ENCODE measurements at regions not wholly inside any gene's neighbourhood (a gene's known extent, or its start where the extent isn't known, plus 50 kb on each side); places are given as distances from the start of the nearest gene placed in this dataset.

DNA sequence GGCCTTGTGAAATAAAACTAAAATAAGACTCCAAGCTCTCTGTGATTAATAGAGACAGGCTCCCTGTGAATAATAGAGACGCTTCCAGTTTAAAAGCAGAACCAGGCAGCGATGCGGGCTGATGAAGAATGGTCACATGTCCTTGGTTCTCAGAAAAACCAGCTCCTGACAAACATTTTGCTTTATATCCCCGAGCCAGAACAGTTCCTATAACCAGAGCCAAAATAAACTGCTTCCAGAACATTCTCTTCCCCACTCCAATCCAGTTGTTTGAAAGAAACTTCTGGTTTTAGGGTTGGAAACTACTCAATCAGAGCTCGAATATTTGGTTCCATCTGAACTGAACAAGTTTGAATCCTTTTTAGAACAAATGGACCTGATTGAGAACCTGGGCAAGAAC, 213.7 kb downstream of the TSN start:
- DNase-seq (ENCODE audit: low spot score) = no peak

- DNase-seq (ENCODE audit: low spot score) = no peak
Observed at GRCh38 chr2:121969766-121970639, 214.6 kb downstream of the TSN start.

- no peak for DNase-seq (ENCODE audit: low spot score)
Observed at GRCh38 chr2:121972203-121972602, 216.8 kb downstream of the TSN start.

DNA sequence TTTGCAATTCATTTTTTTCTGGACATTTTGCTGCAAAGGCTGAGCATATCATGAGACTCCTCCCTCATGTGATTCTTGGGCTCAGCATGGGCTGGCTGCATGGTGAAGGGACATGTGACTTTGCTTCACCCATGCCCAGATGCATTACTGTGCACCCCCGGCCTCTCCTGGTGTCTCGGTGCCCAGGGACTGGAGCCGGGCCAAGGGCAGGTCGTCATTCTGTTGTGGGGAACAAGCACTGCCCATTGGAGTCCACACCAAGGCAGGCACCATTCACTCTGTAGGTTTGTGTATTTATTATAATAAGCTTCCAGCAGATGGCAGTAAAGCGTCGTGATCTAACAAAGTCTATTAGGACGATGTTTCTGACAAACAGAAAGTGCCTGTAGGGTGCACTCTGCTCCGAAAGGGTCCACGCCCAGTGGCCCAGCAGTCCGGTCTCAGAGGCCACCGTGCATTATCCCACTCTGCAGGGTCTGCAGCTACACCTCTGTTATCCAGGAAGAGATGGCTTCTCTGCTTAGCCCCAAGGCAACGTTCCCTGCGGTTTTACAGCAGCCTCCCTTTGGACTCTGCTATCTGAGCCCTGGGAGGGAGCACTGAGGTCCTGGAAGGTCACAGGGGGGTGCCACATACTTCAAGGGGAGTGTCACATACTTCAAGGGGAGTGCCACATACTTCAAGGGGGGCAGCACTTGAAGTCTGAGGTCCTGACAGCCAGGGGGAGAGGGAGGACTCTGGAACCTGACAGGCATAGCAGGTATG, 219.6 kb downstream of the TSN start:
- peak; percentile 84 for DNase-seq (ENCODE audit: low spot score)

DNA sequence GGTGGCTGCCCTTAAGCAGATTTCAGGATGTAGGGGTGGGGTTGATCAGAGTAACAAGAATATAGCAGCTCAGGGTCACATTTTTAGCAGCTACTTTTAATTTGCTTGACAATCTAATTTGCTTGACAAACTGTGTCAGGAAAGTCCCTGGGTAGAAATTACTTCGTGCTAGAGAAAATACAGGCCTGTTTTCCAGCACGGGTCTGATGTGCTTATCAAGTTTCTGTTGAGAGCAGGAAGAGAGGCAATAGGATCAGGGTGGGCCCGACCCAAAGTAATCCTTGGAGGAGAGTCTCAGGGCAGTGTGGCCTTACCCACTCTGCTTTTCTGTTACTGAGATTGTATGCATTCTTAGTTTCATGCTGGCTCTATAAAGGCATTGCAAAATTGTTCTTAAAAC, 221.5 kb downstream of the TSN start:
- no peak for DNase-seq (ENCODE audit: low spot score)

DNA sequence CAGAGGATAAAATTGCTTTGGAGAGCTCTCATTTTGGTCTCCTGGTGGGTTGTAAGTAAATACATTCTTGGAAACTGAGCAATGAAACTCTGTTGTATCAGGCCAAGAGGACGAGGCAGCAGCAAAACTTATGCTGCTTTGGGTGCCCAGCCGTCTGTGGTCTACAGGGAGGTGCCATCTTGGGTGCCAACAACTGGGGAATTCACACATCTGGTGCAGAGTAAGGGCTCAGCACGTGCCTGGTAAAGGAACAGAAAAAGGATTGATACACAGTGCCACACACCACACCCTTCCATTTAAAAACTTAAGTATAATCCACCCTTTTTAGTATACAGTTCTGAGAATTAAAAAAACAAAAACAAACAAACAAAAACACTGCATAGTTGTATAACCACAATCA, 221.9 kb downstream of the TSN start:
- DNase-seq (ENCODE audit: low spot score) = no peak

GRCh38 chr2:121992700-121993099, 237.2 kb downstream of the TSN start:
- DNase-seq (ENCODE audit: low spot score) = no peak

DNA sequence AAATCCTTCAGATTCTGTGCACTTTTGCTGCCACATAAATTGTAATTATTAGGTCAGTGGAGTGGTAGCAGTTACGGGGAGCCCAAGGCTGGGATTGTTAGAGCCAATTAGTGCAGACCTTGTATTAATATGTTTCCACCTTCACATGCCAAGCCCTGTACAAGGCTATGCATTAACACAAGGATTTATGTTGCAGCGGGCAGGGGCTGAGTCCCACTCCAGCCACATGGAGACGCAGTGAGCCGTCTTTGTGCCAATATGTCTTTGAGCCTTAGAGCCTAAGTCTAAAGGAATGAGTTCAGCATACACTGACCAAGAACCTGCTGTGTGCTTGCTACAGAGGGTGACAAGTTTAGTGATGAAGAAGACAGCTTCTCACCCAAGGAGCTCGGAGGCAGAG, 238.2 kb downstream of the TSN start:
- DNase-seq (ENCODE audit: low spot score) = no peak

- no peak for DNase-seq (ENCODE audit: low spot score)
Observed at GRCh38 chr2:121994238-121995206, 239.1 kb downstream of the TSN start.

- DNase-seq (ENCODE audit: low spot score) = no peak
Observed at GRCh38 chr2:121998751-121999150, 243.3 kb downstream of the TSN start.

- DNase-seq (ENCODE audit: low spot score) = no peak
Observed at GRCh38 chr2:121999264-121999663, 243.8 kb downstream of the TSN start.

- DNase-seq (ENCODE audit: low spot score) = no peak
Observed at GRCh38 chr2:122000556-122001340, 245.3 kb downstream of the TSN start.

DNA sequence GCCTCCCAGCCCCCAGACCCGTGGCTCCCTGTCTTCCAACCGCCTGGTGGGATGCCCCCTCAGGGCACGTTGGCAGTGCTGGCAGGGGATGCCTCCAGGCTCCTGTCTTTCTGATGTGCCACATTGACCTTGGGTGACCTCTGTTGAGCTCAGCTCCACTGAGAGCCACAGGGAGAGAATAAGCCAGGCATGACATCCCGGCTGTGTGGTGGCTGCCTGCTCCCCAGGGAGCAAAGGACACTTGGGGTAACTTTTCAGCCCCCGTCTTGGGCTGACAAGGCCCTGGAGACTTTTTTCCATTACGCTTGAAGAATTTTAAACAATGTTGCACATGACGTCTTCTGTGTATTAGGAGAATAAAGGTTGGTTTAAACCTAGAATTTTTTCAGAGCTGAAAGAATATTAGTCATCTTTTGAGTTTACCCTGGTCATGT, 246.0 kb downstream of the TSN start:
- no peak for DNase-seq (ENCODE audit: low spot score)

DNA sequence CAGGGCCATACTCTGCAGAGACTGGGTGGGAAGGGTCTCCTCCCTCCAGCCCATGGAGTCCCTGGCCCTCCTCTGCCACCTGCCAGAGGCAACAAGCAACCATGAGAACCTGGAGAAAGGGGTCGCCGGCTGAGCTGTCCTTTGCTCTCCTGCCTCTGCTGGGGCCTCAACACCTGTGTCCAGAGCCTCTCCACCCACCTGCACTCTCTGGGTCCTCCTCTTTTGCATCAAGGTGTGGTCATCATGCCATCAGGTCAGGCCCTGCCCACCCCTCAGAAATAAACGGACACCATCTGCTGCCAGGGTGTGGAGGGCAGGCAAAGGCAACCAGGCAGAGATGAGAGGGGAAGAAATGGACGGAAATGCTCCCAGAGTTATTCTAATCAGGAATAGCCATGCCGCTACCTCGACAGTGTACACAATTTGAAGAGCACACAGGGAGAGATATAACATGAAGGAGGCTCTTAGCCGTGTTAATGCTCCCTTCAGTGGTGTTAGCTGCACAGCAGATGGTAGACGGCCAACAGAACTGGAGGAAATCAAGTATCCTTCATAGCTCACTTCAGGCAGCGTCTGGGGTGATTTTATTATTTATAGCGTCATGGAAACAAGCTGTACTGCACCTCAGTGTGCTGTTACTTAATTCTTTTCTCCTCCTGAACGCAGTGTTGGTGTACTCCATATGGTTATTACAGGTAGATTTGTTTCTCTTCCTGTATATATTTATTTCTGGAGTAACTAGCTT, 247.9 kb downstream of the TSN start:
- DNase-seq (ENCODE audit: low spot score) = no peak

GRCh38 chr2:122007126-122007525, 251.7 kb downstream of the TSN start:
- DNase-seq (ENCODE audit: low spot score) = no peak

- DNase-seq (ENCODE audit: low spot score) = no peak
Observed at GRCh38 chr2:122007577-122007976, 252.1 kb downstream of the TSN start.

DNA sequence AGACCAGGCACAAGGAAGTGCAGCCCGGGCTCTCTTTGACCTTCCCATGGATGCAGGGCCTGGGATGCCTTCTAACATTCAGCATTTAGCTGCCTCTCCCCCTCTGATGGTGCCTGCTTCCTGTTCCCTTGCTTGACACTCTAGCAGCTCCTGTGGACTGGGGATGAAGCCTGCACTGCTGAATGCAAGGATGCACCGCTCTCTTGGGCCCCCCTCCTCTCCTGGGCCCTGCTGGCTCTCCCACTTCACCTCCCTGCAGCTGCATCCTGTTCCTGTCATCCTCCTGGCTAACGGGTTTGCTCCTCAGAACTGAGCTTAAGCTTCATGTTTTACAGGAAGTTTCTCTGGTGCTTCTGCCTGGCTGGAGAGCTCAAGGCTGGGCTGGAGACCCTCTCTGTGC, 254.1 kb downstream of the TSN start:
- no peak for DNase-seq (ENCODE audit: low spot score)

DNA sequence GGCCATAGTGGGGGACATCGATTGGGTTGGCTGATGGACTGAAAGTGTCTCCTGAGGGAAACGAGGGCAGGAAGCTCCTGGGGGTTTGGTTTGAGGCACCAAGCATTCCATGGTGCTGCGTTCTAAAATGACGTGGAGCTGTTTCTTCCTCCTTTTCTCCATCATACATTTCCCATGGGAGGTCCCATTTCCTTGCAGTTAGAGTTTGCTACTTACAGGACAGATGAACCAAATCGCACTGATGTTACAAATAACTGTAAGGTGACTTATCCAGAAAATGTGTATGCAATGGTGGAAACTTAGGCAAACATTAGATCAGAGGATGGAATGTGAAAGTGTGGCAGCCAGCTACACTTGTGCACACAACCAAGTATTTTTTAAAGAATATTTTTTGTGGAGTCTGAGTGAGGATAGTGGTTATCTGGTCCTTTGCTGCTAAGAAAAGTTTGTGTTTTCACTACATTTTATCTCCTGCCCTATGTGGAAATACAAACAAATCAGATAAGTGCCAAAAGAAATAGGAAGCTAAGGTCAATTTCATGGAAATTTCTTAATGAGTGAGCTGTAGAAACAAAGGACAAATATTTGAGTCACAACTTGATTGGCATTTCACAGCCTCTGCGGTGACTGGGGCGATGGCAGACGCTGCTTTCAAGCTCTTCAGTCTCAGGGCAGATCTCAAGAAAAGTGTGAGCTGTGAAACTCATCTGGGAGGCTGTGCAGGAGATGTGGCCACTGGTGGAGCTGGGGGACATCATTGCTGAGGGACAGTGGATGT, 256.2 kb downstream of the TSN start:
- no peak for DNase-seq (ENCODE audit: low spot score)

DNA sequence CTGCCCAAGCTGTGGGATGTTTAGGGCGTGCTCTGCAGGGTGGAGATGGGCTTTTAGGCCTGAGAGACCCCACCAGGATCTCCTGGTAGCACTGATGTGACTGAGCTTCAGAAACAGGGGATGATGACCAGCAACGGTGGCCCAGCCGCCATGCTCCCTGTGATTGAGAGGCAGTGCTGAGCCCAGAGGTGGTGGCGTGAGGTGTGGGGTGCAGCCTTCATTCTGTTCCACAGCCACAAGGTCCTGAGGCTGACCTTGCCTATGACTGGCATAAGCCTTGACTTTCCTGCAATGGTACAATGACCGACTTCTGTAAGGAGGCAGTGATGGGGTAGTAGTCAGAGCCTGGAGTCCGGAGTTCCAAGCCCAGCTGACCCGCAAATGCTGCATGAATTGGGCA, 263.3 kb downstream of the TSN start:
- DNase-seq (ENCODE audit: low spot score) = no peak

GRCh38 chr2:122019724-122020123, 264.3 kb downstream of the TSN start:
- no peak for DNase-seq (ENCODE audit: low spot score)
